HK-2 (cell line): ENCODE measurements at regions not wholly inside any gene's neighbourhood (a gene's known extent, or its start where the extent isn't known, plus 50 kb on each side); places are given as distances from the start of the nearest gene placed in this dataset.

Source experiments
- DNase-seq: peaks from one replicate; pipeline ENCODE4 v3.0.0-alpha.2; 2018; ENCODE audit not compliant: unreplicated experiment

GRCh38 chr3:132187746-132188145 lies 129.5 kb upstream of the ACP3 start:
- no peak for DNase-seq

GRCh38 chr3:132189601-132190000 lies 127.6 kb upstream of the ACP3 start:
- DNase-seq: no peak

GRCh38 chr3:132196113-132196512 lies 121.1 kb upstream of the ACP3 start:
- DNase-seq: no peak

- DNase-seq: no peak
Observed at GRCh38 chr3:132198516-132198915, 118.7 kb upstream of the ACP3 start.

- DNase-seq: no peak
Observed at GRCh38 chr3:132199451-132199850, 117.8 kb upstream of the ACP3 start.

- no peak for DNase-seq
Observed at GRCh38 chr3:132202586-132202985, 114.6 kb upstream of the ACP3 start.

- no peak for DNase-seq
Observed at GRCh38 chr3:132203889-132204596, 113.2 kb upstream of the ACP3 start.

- DNase-seq: no peak
Observed at GRCh38 chr3:132205609-132206008, 111.6 kb upstream of the ACP3 start.

GRCh38 chr3:132209855-132210254 lies 107.4 kb upstream of the ACP3 start:
- DNase-seq: no peak

GRCh38 chr3:132210476-132211346 lies 106.5 kb upstream of the ACP3 start:
- DNase-seq: peak; percentile 9

GRCh38 chr3:132211896-132212295 lies 105.3 kb upstream of the ACP3 start:
- no peak for DNase-seq

GRCh38 chr3:132218817-132219755 lies 98.1 kb upstream of the ACP3 start:
- no peak for DNase-seq

GRCh38 chr3:132220986-132221385 lies 96.2 kb upstream of the ACP3 start:
- no peak for DNase-seq

- DNase-seq: peak; percentile 46
Observed at GRCh38 chr3:132222868-132223538, 94.2 kb upstream of the ACP3 start.

- DNase-seq: no peak
Observed at GRCh38 chr3:132225664-132226063, 91.5 kb upstream of the ACP3 start.

GRCh38 chr3:132228923-132229322 lies 88.3 kb upstream of the ACP3 start:
- DNase-seq: no peak

- DNase-seq: no peak
Observed at GRCh38 chr3:132229641-132230040, 87.6 kb upstream of the ACP3 start.

GRCh38 chr3:132230156-132231000 lies 86.8 kb upstream of the ACP3 start:
- no peak for DNase-seq

- peak; percentile 20 for DNase-seq
Observed at GRCh38 chr3:132231633-132232032, 85.6 kb upstream of the ACP3 start.

- no peak for DNase-seq
Observed at GRCh38 chr3:132232231-132232792, 84.9 kb upstream of the ACP3 start.
